H1 (cell line): ENCODE measurements at regions not wholly inside any gene's neighbourhood (a gene's known extent, or its start where the extent isn't known, plus 50 kb on each side); places are given as distances from the start of the nearest gene placed in this dataset.

Source experiments
- ATF3 ChIP-seq: IDR thresholded peaks from 2 replicates; pipeline ENCODE4 v1.6.1; 2011; ENCODE audit warnings: low read depth, mild to moderate bottlenecking, low read length; ENCODE audit not compliant: insufficient read depth
- TF ChIP-seq, protein P1 (sequence below): IDR thresholded peaks from 2 replicates; pipeline ENCODE4 v1.6.1; 2011; ENCODE audit warnings: low read length, improper control_type of control experiment

GRCh38 chr3:182182531-182182968 is 470.8 kb downstream of the SOX2 start (continued):
- no peak for TF ChIP-seq ATF3
- TF ChIP-seq, protein P1, sequence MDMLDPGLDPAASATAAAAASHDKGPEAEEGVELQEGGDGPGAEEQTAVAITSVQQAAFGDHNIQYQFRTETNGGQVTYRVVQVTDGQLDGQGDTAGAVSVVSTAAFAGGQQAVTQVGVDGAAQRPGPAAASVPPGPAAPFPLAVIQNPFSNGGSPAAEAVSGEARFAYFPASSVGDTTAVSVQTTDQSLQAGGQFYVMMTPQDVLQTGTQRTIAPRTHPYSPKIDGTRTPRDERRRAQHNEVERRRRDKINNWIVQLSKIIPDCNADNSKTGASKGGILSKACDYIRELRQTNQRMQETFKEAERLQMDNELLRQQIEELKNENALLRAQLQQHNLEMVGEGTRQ: no peak
